ENCODE measurements at regions not wholly inside any gene's neighbourhood (a gene's known extent, or its start where the extent isn't known, plus 50 kb on each side); places are given as distances from the start of the nearest gene placed in this dataset.

DNA sequence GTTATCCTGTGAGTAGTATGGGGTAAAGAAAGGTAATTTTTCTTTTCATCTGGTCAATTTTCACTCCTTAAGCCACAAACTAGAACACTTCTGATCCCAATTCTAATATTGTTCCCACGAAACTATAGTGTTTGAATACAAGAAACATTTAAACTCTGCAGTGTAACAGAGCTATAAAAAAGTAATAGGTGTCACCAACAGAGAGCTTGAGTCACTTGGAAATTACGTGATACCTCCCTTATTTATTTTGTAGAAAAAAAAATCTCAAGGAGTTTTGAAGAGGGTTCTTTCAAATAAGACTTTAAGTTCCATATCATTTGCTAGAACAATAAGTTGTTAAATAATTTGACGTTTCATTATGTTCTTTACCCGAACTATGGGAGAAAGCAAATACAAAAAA, 959.4 kb downstream of the JRKL start:
- DNase-seq = no peak

DNA sequence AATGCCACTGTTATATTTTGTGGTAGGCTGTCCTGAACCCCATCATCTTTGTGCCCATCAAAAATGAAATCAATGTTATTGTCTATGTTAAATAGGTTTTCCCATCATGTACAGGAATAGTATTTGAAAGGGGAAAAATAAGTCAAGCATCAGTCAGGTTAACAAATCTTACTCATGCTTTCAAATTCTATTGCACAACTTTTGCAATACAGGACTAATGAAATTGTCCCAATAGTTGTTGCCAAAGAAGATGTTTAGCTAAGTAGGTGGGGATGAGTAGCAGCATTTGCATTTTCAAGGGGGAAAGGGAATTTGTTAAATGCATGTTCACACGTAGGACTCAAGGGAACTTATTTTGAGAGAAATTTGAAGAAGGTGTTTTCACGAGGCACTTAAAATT, 962.1 kb downstream of the JRKL start:
- DNase-seq = no peak

GRCh38 chr11:97354026-97354425, 964.2 kb downstream of the JRKL start:
- DNase-seq = no peak

DNA sequence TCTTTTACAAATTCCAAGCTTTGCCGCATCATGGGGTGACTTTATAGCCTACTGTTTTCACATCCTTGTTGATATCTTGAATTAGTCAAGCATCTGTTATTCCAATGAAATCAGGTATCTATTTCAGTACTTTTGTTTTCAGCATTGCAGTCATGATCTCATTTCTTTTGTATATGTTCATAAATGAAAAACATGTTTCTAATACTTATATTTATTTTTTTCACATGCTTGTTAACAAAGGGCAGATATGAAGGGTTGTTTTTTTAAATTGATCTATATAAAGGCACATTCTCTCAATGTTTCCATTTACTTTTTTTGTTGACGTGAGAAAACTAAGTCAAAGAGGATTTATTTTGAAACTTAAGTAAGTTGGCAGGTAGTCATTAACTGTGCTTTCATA, 964.8 kb downstream of the JRKL start:
- no peak for DNase-seq

GRCh38 chr11:97355230-97355629, 965.4 kb downstream of the JRKL start:
- DNase-seq = no peak

GRCh38 chr11:97356144-97356543, 966.3 kb downstream of the JRKL start:
- no peak for DNase-seq

DNA sequence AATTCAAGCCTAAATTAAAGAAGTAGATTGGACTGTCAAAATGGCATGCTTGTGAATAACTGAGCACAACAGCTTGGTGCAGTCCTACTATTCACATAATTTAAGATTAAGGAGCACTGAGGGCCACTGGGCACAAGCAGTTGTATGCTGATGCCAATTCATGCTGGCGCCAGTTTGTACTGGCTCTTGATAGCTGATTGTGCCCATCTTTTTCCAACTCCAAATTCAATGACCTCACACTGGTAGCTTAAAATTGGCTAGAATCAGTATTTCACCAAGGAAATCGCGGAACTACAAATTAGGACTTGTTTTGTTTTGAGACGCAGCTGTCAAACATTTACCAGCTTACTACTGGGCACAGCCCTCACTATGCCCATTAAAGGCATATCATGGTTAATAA, 969.2 kb downstream of the JRKL start:
- DNase-seq = no peak

GRCh38 chr11:97361812-97362378, 972.1 kb downstream of the JRKL start:
- no peak for DNase-seq

DNA sequence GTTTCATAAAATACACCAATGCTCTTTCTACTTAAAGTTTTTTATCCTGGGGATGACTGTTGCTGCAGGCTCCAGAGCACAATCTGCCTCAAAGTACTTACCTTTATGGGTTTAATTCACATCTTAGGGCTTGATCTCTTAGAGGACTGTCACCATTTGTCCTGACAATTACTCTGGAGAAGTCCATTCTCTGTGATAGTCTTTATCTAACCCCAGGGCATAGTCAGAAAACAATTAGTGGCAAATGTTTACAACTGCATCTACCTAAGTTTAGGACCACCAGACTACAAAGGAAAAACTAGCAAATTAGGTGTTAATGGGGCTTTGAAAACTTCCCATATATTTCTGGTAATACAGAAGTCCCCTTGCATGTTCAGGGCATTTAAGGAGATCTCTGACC, 973.5 kb downstream of the JRKL start:
- DNase-seq = no peak

DNA sequence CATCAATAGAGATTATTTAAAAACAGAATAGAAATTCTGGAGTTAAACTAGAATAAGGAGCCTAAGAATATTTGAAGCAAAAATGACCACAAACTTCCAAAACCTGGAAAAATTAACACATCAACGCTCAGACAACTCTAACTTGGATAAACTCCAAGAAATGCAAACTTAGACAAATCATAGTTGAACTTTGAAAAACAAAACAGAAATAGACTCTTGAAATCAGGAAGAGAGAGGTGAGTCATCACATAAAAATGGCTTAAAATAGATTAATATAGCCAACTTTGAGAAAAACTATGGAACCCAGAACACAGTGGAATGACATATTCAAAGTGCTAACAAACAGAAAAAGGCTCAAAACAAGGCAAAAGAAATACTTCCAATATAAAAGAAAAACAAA, 974.2 kb downstream of the JRKL start:
- DNase-seq = no peak

GRCh38 chr11:97367406-97368083, 977.7 kb downstream of the JRKL start:
- no peak for DNase-seq

GRCh38 chr11:97389270-97389669, 999.5 kb downstream of the JRKL start:
- no peak for DNase-seq

- DNase-seq = no peak
Observed at GRCh38 chr11:97398246-97398645, 1008.4 kb downstream of the JRKL start.

- DNase-seq = no peak
Observed at GRCh38 chr11:97409141-97409540, 1019.3 kb downstream of the JRKL start.

GRCh38 chr11:97414801-97415200, 1025.0 kb downstream of the JRKL start:
- no peak for DNase-seq

GRCh38 chr11:97419729-97420128, 1029.9 kb downstream of the JRKL start:
- DNase-seq = no peak

- no peak for DNase-seq
Observed at GRCh38 chr11:97428247-97428790, 1038.5 kb downstream of the JRKL start.

- no peak for DNase-seq
Observed at GRCh38 chr11:97430877-97431276, 1041.1 kb downstream of the JRKL start.

GRCh38 chr11:97432926-97433325, 1043.1 kb downstream of the JRKL start:
- DNase-seq = no peak

GRCh38 chr11:97445561-97445960, 1055.7 kb downstream of the JRKL start:
- DNase-seq = no peak

DNA sequence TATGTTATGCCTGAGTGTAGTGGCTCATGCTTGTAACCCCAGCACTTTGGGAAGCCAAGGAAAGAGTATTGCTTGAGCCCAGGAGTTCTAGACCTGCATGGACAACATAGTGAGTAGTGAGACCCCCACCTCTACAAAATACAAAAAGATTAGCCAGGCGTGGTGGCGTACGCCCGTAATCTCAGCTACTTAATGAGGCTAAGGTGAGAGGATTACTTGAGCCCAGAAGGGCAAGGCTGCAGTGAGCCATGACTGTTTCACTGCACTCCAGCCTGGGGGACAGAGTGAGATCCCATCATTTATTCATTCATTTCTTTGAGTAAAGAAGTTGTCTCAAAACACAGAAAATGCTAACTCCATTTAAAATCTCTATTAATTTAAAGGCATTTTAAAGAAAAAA, 1061.6 kb downstream of the JRKL start:
- DNase-seq = no peak

GRCh38 chr11:97454988-97455387, 1065.2 kb downstream of the JRKL start:
- DNase-seq = no peak

DNA sequence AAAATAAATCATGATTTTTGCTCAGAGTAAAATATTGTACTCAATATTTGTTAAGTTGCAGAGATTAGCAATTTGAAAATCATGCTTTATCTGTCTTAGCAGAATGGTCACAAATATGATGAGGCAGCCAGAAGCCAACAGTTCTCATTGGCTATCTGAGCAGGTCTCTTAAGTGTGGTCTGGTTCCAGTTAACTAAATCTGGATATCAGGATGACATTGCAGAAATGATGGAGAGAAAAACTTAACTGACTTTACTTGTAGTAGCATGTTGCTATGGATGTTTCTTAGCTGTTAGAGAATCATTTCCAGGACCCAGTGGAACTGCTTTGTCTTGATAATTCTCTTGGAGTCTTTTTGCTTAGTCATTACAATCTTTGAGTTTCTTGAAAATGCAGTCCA, 1070.3 kb downstream of the JRKL start:
- no peak for DNase-seq

DNA sequence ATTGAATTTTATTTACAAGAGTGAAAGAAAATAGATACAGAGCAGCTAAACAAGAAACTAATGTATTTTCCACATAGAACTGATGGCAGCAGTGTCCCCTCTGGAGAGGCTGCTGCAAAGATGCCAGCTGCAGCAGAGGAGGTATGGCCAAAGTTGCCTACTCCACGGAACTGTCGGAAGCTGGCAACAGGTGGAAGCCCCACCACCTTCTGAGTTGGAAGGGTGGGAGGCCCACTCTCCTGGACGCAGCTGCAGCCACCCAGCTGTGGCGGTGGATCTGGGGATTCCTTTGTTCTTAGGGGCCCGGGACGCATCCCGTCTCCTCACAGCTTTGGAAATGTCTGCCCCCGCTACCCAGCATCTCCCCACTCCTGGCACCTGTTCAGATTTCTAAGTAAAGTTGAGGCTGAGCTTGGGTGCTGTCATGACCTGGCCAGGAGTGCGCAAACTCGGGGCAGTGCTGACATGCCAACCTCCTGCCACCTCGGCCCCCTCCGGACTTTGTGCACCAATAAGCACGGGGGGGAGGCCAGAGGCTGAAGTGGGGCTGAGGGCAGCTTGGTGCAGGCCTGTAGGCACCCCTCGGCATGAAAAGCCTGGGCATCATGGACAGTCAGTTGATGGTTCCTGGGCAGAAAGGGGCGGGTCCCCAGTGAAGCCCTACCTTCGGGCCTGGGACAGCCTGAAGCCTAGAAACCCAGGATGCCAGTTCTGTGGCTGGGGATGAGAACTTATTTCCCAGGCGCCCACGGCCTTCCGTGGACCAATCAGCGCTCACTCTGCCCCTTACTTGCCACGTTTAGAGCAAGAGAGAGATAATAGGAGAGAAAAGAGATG, 1071.4 kb downstream of the JRKL start:
- DNase-seq = no peak
